NCI-H2029 (cell line): ENCODE measurements at regions not wholly inside any gene's neighbourhood (a gene's known extent, or its start where the extent isn't known, plus 50 kb on each side); places are given as distances from the start of the nearest gene placed in this dataset.
"Not testable (repeated sequence)": the region's sequence is repeated elsewhere in the genome, so short reads cannot be mapped to it uniquely, and the experiment has no call there.

Source experiments
- DNase-seq: peaks from one replicate; lab custom pipeline; 2025; lab: John Stamatoyannopoulos, UW

- no peak for DNase-seq
Observed at GRCh38 chr17:33838281-33838680, 416.8 kb upstream of the CCL2 start.

DNA sequence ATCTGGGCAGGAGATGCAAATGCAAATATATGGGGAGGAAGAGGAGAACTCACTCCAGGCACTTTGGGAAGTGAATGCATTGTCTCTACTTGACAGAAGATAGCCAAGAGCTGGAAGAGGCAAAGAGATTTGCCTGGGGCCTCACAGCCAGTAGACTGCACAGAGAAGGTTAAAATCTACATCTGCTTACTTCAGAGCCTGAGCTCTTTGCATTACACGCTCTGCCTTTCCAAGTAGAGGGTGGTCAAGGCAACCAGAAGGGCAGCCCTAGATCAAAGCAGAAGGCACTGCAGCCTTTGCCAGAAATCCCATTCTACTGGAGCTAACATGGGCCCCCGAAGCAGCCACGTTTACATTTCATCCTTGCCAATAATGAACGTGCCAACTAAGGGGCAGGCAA lies 407.2 kb upstream of the CCL2 start:
- no peak for DNase-seq

DNA sequence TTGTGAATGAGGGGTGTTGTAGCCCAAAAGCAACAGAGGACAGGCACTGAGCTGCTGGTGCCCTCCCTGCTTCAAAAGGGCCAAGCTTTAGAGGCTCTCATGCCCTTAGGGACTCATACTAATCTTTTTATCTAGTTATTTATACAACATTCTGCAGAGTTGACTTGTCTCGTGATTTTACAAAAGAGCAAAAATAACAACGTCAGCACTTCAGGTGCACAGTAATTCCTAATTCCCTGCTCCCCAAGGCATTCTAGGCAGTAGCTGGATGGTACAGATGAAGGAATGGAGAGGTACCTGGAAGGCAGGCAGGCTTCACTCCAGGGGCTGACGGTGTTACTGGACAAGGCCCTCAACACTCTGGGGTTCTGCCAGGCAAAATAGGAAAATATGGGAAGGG lies 406.7 kb upstream of the CCL2 start:
- no peak for DNase-seq

- DNase-seq = no peak
Observed at GRCh38 chr17:33854596-33854995, 400.5 kb upstream of the CCL2 start.

- DNase-seq = no peak
Observed at GRCh38 chr17:33858121-33858520, 397.0 kb upstream of the CCL2 start.

DNA sequence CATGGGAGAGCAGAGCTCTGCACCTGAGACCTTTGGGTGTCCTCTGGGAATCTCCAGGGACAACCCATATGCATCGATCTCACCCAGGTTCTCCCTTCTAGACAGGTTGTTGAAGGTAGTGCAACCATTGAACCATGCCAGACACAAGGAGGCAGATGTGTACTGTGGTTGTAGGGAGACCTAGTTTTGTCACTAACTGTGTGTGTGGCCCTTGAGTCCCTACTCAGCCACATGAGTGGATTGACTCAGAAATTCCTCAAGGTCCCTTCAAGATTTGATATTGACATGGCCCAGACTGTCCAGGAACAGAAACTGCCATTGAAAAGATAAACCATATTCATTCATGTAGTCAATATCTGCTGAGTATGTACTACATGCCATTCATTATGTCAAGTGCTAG lies 396.4 kb upstream of the CCL2 start:
- DNase-seq = no peak

DNA sequence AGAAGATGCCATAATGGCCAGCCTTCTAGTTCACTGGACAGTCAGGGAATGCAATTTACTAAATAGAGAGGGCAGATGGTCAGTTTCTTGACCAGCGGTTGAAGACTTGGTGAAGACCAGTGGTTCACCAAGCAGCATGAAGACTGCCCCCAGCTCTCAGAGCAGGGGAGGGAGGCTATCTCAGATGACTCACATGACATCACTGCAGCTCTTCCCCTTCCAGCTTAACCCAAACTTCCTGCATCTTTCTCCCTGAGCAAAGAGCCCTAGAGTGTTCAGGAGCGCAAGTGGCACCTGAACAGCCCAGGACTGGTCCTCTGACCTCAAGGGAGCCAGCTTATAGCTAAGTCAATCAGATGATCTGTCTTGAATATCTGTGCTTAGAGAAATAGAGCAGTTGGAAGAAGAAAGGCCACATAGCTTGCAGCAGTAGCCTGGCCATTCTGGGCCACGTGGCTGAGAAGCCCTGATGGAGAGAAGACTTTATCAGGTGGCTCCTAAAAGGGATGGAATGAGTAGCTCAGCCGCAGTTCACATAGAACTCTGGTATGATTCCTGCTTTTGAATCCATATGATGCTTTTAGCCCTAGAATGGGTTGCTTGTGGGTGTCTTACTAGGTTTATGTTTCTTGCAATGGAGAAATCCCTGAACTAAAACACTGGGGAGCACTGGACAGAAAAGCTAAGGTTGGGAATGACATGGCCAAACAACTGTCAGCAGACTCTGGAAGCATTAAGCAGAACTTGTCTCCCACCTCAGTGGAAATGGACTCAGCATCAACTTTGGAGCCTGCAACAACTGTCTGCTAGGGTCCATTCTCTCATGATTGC lies 392.1 kb upstream of the CCL2 start:
- DNase-seq = no peak

- no peak for DNase-seq
Observed at GRCh38 chr17:33864758-33865229, 390.3 kb upstream of the CCL2 start.

GRCh38 chr17:33868899-33869298 lies 386.2 kb upstream of the CCL2 start:
- no peak for DNase-seq

- no peak for DNase-seq
Observed at GRCh38 chr17:33870936-33871335, 384.1 kb upstream of the CCL2 start.

DNA sequence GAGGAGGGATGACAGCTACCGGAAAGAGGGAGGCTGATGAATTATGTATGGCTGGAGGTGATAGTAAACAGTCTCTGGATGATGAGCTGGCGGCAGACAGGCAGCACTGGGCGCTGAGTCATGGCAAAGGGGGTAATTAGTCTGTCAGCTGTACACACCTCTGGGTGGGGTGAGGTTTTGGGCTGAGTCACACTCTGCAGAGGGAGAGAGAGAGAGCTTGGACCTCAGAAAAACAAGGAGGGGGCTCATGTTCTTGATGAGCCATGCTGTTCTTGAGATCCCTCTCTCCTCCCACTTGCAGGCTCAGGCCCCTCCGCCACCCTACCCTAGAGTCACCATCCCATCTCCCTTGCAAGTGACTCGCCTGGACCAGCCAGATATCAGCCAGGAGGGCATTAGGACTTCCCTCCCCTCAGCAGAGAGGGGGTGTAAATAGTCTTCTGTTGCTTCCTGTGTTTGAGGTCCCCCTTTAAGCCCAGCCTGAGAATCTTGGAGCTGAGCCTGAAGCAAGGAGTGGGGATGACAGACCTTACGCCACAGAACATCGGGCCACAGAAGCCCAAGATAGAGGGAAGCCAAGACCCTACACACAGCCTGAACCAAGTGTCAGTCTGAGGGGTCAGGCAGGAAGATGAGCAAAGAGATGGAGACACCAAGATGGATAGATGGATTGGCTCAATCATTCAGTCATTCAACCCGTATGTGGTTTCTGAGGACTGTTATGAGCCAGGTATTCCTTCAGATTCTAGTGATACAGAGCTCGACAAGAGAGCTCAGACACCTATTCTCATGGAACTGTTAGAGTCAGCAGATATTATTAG lies 383.2 kb upstream of the CCL2 start:
- DNase-seq = no peak

GRCh38 chr17:33873201-33873617 lies 381.9 kb upstream of the CCL2 start:
- no peak for DNase-seq

DNA sequence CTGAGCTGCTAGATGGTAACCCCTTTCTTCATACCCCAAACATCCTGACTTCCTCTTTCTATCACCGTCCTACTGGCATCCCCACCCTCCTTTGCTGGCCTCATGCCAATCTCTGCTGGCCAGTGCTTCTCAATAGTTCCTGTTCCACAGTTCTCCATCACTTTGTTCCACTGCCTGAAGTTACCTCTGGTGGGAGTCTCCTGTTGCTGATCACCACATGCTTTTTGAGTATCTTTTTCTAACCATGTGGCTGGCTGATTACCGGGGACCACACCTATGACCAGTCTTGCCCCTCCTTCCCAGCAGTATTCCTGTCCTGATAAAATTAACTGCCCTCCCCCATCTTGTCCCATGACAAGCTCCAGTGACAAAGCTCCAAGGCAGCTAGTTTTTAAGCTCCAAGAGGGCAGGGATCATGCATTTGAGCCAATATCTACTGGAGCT lies 380.4 kb upstream of the CCL2 start:
- no peak for DNase-seq

- no peak for DNase-seq
Observed at GRCh38 chr17:33875973-33876372, 379.1 kb upstream of the CCL2 start.

DNA sequence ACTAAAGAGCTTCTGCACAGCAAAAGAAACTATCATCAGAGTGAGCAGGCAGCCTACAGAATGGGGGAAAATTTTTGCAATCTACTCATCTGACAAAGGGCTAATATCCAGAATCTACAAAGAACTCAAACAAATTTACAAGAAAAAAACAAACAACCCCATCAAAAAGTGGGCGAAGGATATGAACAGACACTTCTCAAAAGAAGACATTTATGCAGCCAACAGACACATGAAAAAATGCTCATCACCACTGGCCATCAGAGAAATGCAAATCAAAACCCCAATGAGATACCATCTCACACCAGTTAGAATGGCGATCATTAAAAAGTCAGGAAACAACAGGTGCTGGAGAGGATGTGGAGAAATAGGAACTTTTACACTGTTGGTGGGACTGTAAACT lies 372.8 kb upstream of the CCL2 start:
- not testable (repeated sequence) for DNase-seq

DNA sequence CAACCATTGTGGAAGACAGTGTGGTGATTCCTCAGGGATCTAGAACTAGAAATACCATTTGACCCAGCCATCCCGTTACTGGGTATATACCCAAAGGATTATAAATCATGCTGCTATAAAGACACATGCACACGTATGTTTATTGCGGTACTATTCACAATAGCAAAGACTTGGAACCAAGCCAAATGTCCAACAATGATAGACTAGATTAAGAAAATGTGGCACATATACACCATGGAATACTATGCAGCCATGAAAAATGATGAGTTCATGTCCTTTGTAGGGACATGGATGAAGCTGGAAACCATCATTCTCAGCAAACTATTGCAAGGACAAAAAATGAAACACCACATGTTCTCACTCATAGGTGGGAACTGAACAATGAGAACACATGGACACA lies 372.4 kb upstream of the CCL2 start:
- DNase-seq = not testable (repeated sequence)

- no peak for DNase-seq
Observed at GRCh38 chr17:33888455-33888854, 366.6 kb upstream of the CCL2 start.

DNA sequence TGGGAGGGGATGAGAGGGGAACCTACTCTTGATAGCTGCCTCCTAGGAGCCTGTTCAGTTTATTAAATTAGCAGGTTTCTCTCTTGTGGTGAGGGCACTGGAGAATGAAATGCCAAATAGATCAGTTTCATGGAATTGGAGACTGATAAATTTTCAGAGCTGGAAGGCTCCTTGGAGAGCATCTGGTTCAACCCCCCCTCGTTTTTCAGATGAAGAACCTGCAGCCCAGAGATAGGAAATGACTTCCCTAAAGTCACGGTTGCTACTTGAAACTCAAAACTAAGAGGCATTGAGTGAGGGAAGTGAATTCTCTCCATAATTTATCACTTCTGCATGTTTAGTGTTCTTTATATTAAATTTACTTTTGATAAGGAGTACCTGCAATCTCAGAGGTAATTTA lies 366.0 kb upstream of the CCL2 start:
- no peak for DNase-seq

DNA sequence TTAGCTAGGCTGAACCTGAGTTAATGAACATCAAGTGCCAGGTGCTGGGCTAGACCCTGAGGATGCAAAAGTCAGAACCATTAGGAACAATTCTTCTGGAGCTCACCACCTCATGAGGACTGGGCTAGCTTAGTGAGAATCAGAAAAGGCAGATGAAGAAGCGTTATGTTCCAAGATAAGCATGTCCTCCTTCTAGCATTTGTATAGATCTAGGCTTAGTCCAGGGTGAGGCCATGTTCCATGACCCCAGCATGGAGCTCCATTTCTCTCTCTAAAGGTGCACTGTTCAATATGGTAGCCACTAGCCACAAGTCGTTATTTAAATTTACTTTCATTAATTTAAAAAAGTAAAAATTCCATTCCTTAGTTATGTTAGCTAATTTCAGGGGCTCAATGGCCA lies 365.3 kb upstream of the CCL2 start:
- DNase-seq = no peak

DNA sequence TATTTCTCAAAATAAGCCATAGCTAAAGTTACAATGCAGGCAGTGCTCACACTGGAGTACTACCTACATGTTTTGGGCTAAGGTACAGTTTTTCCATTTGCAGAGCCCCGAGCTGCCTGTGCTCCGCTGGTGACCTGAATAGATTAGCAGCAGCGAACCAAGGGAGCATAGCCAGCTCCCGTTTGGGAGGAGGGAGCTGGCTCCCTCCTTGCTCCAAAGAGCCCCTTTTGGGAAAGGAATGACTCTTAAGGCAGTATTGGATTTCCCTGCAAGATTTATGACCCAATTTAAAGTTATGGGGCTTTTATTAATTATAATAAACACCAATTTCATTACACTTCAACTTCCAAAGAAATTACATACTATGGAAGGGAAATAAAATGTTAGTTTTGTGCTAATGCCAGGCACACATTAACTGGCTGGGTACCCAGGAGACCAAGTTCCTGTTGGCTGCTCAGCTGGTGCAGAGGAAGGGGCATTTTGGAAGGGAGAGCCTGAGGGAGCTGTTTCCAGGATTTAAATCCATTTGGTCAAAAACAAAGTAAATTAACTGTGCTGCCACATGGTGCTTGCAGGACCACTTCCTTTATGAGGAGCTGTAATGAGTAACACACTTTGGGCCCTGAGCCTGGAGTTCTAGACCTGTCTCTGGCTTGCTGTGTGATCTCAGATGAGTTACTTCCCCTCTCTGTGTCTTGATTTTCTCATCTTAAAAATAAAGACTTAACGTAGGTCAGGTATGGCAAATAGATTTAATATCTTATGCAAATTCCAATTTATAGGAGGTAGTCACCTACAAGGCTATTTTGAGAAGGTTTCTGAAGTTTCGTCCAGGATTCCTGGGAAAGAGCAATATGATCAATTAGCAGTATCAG lies 362.1 kb upstream of the CCL2 start:
- DNase-seq = no peak

- no peak for DNase-seq
Observed at GRCh38 chr17:33895491-33895890, 359.6 kb upstream of the CCL2 start.

DNA sequence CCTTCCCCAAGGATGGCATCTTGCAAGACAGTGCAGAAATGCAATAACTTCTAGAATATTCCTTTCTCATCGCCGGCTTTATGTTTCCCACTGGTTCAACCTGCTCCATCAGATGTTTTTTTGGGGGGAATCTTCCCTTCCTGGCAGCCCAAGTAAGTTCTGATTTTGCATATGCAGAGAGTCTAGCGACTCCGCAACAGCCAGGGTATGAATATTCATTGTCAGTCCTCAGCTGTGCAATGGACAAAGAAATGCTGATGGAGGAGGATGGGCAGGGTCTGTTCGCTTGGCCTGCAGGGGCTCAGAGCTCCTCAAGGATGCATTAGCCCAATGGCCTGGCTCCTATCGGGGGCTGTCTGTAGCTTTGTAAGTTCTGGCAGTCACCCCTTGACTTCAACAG lies 358.8 kb upstream of the CCL2 start:
- DNase-seq = no peak
